Prostate gland (tissue), 2 donors: ENCODE measurements at regions not wholly inside any gene's neighbourhood (a gene's known extent, or its start where the extent isn't known, plus 50 kb on each side); places are given as distances from the start of the nearest gene placed in this dataset.

Experiments used
- DNase-seq: peaks from one replicate; pipeline ENCODE4 v3.0.0-alpha.2; 2019; ENCODE audit warnings: low spot score
- H3K27ac ChIP-seq, 2 donors: fragments of 200-600 bp; sonication (generic); 2 replicates each; pipeline ENCODE4 v1.5.1; 2017 to 2019
- H3K27me3 ChIP-seq: fragments of 200-600 bp; sonication (generic); replicated peaks from 2 replicates; pipeline ENCODE4 v1.5.1; 2019; ENCODE audit not compliant: insufficient read depth
- H3K36me3 ChIP-seq, 2 donors: fragments of 200-600 bp; sonication (generic); 1 replicate in 1 of 2; 2 replicates in 1 of 2; pipeline versions ENCODE4 v1.5.1 to v1.8.1; 2017 to 2019
- H3K4me1 ChIP-seq: fragments of 200-600 bp; sonication (generic); replicated peaks from 2 replicates; pipeline ENCODE4 v1.5.1; 2019
- H3K4me3 ChIP-seq, 2 donors: fragments of 200-600 bp; sonication (generic); 2 replicates each; pipeline ENCODE4 v1.5.1; 2017 to 2019
- H3K9me3 ChIP-seq: fragments of 200-600 bp; sonication (generic); 2 replicates; pipeline ENCODE4 v1.5.1; 2017
- POLR2A ChIP-seq: fragments of 450-650 bp; IDR thresholded peaks from one replicate; pipeline ENCODE4 v1.6.1; 2016; ENCODE audit warnings: antibody characterized with exemption, mild to moderate bottlenecking
- POLR2AphosphoS5 ChIP-seq: sonication (generic); formaldehyde crosslinking; IDR thresholded peaks from one replicate; pipeline ENCODE4 v1.6.1; 2017; ENCODE audit warnings: antibody characterized with exemption
- WGBS: methylation state at CpG from one replicate; pipeline ENCODE4 v1.1.5; 2018; 5-methylcytosine and 5-hydroxymethylcytosine counted together
- intact Hi-C: fragments of 100-400 bp; cut with DNase I; formaldehyde crosslinking; loops from one replicate; pipeline ENCODE4 v1.14.2; 2022
- TF ChIP-seq, protein P1 (sequence below), 4 experiments: fragments of 200-600 bp in 2 of 4; fragments of 450-650 bp in 2 of 4; sonication (generic) in 2 of 4; IDR thresholded peaks; 1 replicate in 3 of 4; 2 replicates in 1 of 4; pipeline ENCODE4 v1.5.1; 2016 to 2019; ENCODE audit warnings: antibody characterized with exemption in 4 of 4, mild to moderate bottlenecking in 2 of 4, moderate library complexity in 2 of 4

- H3K27me3 ChIP-seq, result no peaks in the 10 kb centered on the region
- no peak for DNase-seq
- no peaks in the 10 kb centered on the region for H3K36me3 ChIP-seq
- TF ChIP-seq POLR2A (no peak), POLR2AphosphoS5 (no peak)
- TF ChIP-seq, protein P1, sequence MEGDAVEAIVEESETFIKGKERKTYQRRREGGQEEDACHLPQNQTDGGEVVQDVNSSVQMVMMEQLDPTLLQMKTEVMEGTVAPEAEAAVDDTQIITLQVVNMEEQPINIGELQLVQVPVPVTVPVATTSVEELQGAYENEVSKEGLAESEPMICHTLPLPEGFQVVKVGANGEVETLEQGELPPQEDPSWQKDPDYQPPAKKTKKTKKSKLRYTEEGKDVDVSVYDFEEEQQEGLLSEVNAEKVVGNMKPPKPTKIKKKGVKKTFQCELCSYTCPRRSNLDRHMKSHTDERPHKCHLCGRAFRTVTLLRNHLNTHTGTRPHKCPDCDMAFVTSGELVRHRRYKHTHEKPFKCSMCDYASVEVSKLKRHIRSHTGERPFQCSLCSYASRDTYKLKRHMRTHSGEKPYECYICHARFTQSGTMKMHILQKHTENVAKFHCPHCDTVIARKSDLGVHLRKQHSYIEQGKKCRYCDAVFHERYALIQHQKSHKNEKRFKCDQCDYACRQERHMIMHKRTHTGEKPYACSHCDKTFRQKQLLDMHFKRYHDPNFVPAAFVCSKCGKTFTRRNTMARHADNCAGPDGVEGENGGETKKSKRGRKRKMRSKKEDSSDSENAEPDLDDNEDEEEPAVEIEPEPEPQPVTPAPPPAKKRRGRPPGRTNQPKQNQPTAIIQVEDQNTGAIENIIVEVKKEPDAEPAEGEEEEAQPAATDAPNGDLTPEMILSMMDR (IDR thresholded peaks at IDR 0.05), result no peak
- H3K4me3 ChIP-seq, result no peak overlapping the region
- H3K27ac ChIP-seq, result no peak overlapping the region
- intact Hi-C loops, result no loop called here
- H3K4me1 ChIP-seq, result no peaks in the 10 kb centered on the region
- H3K9me3 ChIP-seq, result no peaks in the 10 kb centered on the region
- 94% methylated on average over 5 of the region's 5 CpGs for WGBS
Measured at GRCh38 chr2:175853616-175853890, 148.5 kb downstream of the LNPK start.

DNA sequence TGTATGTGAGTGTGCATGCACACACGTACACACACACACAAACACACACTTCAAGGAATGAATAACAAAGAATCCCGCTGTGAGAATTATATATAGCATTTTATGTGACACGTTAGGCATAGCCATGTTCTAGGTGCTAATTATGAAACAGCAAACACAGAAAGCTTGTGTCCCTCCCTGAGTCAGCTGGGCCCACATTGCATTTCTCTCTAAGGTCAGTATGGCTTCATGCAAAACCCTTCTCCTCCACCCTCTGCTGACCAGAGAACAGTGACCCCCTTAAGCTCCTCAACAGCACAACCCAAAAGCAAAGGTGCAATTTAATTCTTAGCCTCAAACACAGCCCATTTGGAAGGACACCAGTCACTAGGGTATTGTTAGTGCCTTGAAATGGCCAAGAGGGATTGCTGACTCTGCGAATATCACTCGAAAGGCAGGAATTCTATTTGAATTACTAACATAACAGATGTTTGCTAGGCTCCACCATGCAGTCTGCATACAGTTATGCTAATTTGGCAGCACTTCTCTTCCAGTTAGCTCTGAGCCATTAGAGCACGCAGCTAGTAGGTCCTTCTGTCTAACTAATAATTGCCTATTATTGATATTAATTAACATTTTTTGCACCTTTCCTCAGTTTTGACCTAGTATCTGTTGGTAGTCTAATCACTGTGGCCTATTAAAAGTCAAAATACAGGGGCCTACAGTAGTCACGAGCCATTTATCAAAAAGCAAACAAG lies 149.0 kb downstream of the LNPK start:
- no peaks in the 10 kb centered on the region for H3K27me3 ChIP-seq
- WGBS, result 92% methylated on average over 7 of the region's 7 CpGs

DNA sequence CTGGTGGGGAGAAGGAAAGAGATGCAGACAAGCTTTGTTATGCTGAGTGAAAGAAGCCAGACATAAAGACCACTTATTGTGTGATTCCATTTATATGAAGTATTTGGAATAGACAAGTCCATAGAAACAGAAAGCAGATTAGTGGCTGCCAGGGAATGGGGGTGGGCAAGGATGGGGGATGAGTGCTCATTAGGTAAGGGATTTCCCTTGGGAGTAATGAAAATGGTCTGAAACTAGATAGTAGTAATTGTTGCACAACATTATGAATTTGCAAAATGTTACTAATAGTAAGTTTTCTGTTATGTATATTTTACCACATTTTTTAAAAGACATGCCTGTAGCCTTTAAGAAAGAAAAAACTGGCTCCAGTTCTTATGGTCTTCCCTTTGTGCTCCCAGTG lies 154.9 kb downstream of the LNPK start:
- Histone ChIP-seq H3K27ac (no peak overlapping the region), H3K36me3 (no peaks in the 10 kb centered on the region), H3K9me3 (no peaks in the 10 kb centered on the region), H3K4me1 (no peaks in the 10 kb centered on the region), H3K27me3 (no peaks in the 10 kb centered on the region), H3K4me3 (no peak overlapping the region)
- no peak for DNase-seq
- intact Hi-C loops, result no loop called here
- TF ChIP-seq, protein P1 (IDR thresholded peaks at IDR 0.05), result no peak
- no peak for TF ChIP-seq POLR2AphosphoS5
- no peak for TF ChIP-seq POLR2A

More for the DNA sequence above, 149.0 kb downstream of the LNPK start:
- no peaks in the 10 kb centered on the region for H3K9me3 ChIP-seq
- no peak for DNase-seq
- no peak overlapping the region for H3K4me3 ChIP-seq
- TF ChIP-seq POLR2A, result no peak
- TF ChIP-seq, protein P1 (IDR thresholded peaks at IDR 0.05), result no peak
- TF ChIP-seq POLR2AphosphoS5, result no peak
- no peak overlapping the region for H3K27ac ChIP-seq
- intact Hi-C loops, result no loop called here
- H3K4me1 ChIP-seq, result no peaks in the 10 kb centered on the region
- H3K36me3 ChIP-seq, result no peaks in the 10 kb centered on the region

GRCh38 chr2:175844169-175844568 lies 157.9 kb downstream of the LNPK start:
- Histone ChIP-seq H3K9me3 (no peaks in the 10 kb centered on the region), H3K4me3 (no peak overlapping the region), H3K27ac (no peak overlapping the region), H3K36me3 (no peaks in the 10 kb centered on the region), H3K27me3 (no peaks in the 10 kb centered on the region), H3K4me1 (no peaks in the 10 kb centered on the region)
- WGBS, result 80% methylated on average over 1 of the region's 1 CpG
- TF ChIP-seq POLR2AphosphoS5, result no peak
- no peak for TF ChIP-seq POLR2A
- TF ChIP-seq, protein P1 (IDR thresholded peaks at IDR 0.05), result no peak
- no peak for DNase-seq
- intact Hi-C loops, result no loop called here

- WGBS, result 71% methylated on average over 2 of the region's 2 CpGs
- no peaks in the 10 kb centered on the region for H3K9me3 ChIP-seq
- H3K4me3 ChIP-seq, result no peak overlapping the region
- H3K4me1 ChIP-seq, result no peaks in the 10 kb centered on the region
- no peaks in the 10 kb centered on the region for H3K36me3 ChIP-seq
- intact Hi-C loops, result no loop called here
- DNase-seq, result no peak
- H3K27ac ChIP-seq, result no peak overlapping the region
- TF ChIP-seq POLR2AphosphoS5 (no peak), POLR2A (no peak)
- TF ChIP-seq, protein P1 (IDR thresholded peaks at IDR 0.05), result no peak
- H3K27me3 ChIP-seq, result no peaks in the 10 kb centered on the region
Measured at GRCh38 chr2:175843625-175844024, 158.4 kb downstream of the LNPK start.
